A673 (cell line): ENCODE measurements at regions not wholly inside any gene's neighbourhood (a gene's known extent, or its start where the extent isn't known, plus 50 kb on each side); places are given as distances from the start of the nearest gene placed in this dataset.

Experiments used
- BruUV-seq: library from RNA; stranded (reverse); fragments of 400-500 nt; replicated peaks from 2 replicates; lab custom pipeline; 2021; lab: Mats Ljungman, UMichigan
- CTCF ChIA-PET: fragments of 300-600 bp; sonication (Branson Sonifier 250); formaldehyde crosslinking; loops from one replicate; lab custom pipeline; 2022; ENCODE audit warnings: antibody characterized with exemption; lab: Charles Lee
- POLR2A ChIA-PET: fragments of 300-600 bp; sonication (Branson Sonifier 250); formaldehyde crosslinking; loops from one replicate; lab custom pipeline; 2022; ENCODE audit warnings: antibody characterized with exemption; ENCODE audit not compliant: low non-redundant PET; lab: Charles Lee
- DNase-seq: peaks from one replicate; pipeline ENCODE4 v3.0.0-alpha.2; 2015; ENCODE audit warnings: low spot score
- H3K27ac ChIP-seq: fragments of 200-600 bp; sonication (generic); 2 replicates; pipeline ENCODE4 v1.5.1; 2016; ENCODE audit warnings: mixed run types, low read depth, mild to moderate bottlenecking, mixed read lengths, antibody characterized with exemption, low read length; ENCODE audit not compliant: poor library complexity, severe bottlenecking
- H3K27me3 ChIP-seq: fragments of 200-600 bp; sonication (generic); replicated peaks from 2 replicates; pipeline ENCODE4 v1.6.1; 2017; ENCODE audit warnings: mixed run types, low read depth, mild to moderate bottlenecking, mixed read lengths, antibody characterized with exemption, low read length; ENCODE audit not compliant: insufficient read depth, poor library complexity
- H3K36me3 ChIP-seq: fragments of 200-600 bp; sonication (generic); 2 replicates; pipeline ENCODE4 v1.6.1; 2016; ENCODE audit warnings: mixed run types, mild to moderate bottlenecking, mixed read lengths, antibody characterized with exemption, low read length; ENCODE audit not compliant: insufficient read depth, poor library complexity, severe bottlenecking
- H3K4me1 ChIP-seq: fragments of 200-600 bp; sonication (generic); 2 replicates; pipeline ENCODE4 v1.6.1; 2017; ENCODE audit warnings: mixed run types, mild to moderate bottlenecking, mixed read lengths, antibody characterized with exemption, low read length; ENCODE audit not compliant: insufficient read depth, poor library complexity, severe bottlenecking
- H3K4me3 ChIP-seq: fragments of 200-600 bp; sonication (generic); 2 replicates; pipeline ENCODE4 v1.5.1; 2016; ENCODE audit warnings: low read depth, mixed run types, mild to moderate bottlenecking, mixed read lengths, low read length; ENCODE audit not compliant: poor library complexity, severe bottlenecking
- H3K9me3 ChIP-seq: fragments of 200-600 bp; sonication (generic); 2 replicates; pipeline ENCODE4 v1.6.1; 2016; ENCODE audit warnings: mixed run types, low read depth, mild to moderate bottlenecking, mixed read lengths, antibody characterized with exemption, low read length; ENCODE audit not compliant: poor library complexity, severe bottlenecking
- EZH2 ChIP-seq: fragments of 200-600 bp; sonication (generic); IDR thresholded peaks from 2 replicates; pipeline ENCODE4 v1.6.1; 2017; ENCODE audit warnings: borderline replicate concordance, low read depth, mild to moderate bottlenecking, mixed read lengths, antibody characterized with exemption, low read length; ENCODE audit not compliant: poor library complexity, severe bottlenecking
- intact Hi-C: fragments of 100-400 bp; cut with micrococcal nuclease; formaldehyde crosslinking; loops from one replicate; pipeline ENCODE4 v1.10.0; 2022; ENCODE audit not compliant: unreplicated experiment
- TF ChIP-seq, protein P1 (sequence below): fragments of 300-800, 200-600 bp; sonication (generic); conservative IDR thresholded peaks from 2 replicates; pipeline ENCODE4 v1.5.1; 2017; ENCODE audit warnings: low read depth, mild to moderate bottlenecking, antibody characterized with exemption, low read length, moderate library complexity, mixed read lengths

DNA sequence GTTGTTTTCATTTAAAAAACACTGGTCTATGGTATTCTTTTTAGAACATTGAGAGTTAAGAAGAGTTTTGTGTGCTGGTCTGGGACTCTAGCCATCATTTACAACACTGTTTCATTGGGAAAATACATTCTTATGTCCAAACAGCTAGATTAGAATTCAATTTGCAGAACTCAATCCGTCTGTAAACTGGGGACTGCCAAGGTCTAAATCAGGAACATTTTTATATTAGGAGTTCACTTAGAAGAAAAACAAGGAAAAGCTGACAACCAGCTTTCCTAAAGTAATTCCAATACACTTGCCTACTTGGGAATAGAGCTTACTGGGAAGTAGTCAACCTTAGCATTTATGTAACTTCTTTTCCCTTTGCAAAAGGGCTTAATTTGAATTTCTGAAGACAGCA is 91.5 kb upstream of the RNF152 start:
- CTCF ChIA-PET = no interaction called here
- POLR2A ChIA-PET = no interaction called here
- BruUV-seq = no TSS peak
- Histone ChIP-seq H3K27ac (no peak overlapping the region), H3K4me3 (no peak overlapping the region), H3K36me3 (no peaks in the 10 kb centered on the region), H3K27me3 (no peaks in the 10 kb centered on the region), H3K9me3 (no peaks in the 10 kb centered on the region), H3K4me1 (no peaks in the 10 kb centered on the region)
- TF ChIP-seq, protein P1, sequence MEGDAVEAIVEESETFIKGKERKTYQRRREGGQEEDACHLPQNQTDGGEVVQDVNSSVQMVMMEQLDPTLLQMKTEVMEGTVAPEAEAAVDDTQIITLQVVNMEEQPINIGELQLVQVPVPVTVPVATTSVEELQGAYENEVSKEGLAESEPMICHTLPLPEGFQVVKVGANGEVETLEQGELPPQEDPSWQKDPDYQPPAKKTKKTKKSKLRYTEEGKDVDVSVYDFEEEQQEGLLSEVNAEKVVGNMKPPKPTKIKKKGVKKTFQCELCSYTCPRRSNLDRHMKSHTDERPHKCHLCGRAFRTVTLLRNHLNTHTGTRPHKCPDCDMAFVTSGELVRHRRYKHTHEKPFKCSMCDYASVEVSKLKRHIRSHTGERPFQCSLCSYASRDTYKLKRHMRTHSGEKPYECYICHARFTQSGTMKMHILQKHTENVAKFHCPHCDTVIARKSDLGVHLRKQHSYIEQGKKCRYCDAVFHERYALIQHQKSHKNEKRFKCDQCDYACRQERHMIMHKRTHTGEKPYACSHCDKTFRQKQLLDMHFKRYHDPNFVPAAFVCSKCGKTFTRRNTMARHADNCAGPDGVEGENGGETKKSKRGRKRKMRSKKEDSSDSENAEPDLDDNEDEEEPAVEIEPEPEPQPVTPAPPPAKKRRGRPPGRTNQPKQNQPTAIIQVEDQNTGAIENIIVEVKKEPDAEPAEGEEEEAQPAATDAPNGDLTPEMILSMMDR = no peak
- no peak for TF ChIP-seq EZH2
- intact Hi-C loops = no loop called here
- no peak for DNase-seq

GRCh38 chr18:61982475-61982874 is 89.7 kb upstream of the RNF152 start:
- ChIA-PET CTCF (no interaction called here), POLR2A (no interaction called here)
- Histone ChIP-seq H3K27me3 (no peaks in the 10 kb centered on the region), H3K36me3 (no peaks in the 10 kb centered on the region), H3K4me3 (no peak overlapping the region), H3K4me1 (no peaks in the 10 kb centered on the region), H3K27ac (no peak overlapping the region), H3K9me3 (no peaks in the 10 kb centered on the region)
- DNase-seq = no peak
- intact Hi-C loops = no loop called here
- TF ChIP-seq, protein P1 = no peak
- TF ChIP-seq EZH2 = no peak
- BruUV-seq = no TSS peak

GRCh38 chr18:61980355-61980754 is 87.5 kb upstream of the RNF152 start:
- Histone ChIP-seq H3K4me1 (no peaks in the 10 kb centered on the region), H3K4me3 (no peak overlapping the region), H3K36me3 (no peaks in the 10 kb centered on the region), H3K27me3 (no peaks in the 10 kb centered on the region), H3K27ac (no peak overlapping the region), H3K9me3 (no peaks in the 10 kb centered on the region)
- no TSS peak for BruUV-seq
- DNase-seq = no peak
- CTCF ChIA-PET = no interaction called here
- intact Hi-C loops = no loop called here
- TF ChIP-seq EZH2 = no peak
- TF ChIP-seq, protein P1 = no peak
- POLR2A ChIA-PET = no interaction called here
